Naive thymus-derived CD8-positive, alpha-beta T cell (primary cell): ENCODE measurements at regions not wholly inside any gene's neighbourhood (a gene's known extent, or its start where the extent isn't known, plus 50 kb on each side); places are given as distances from the start of the nearest gene placed in this dataset.
"Not testable (repeated sequence)": the region's sequence is repeated elsewhere in the genome, so short reads cannot be mapped to it uniquely, and the experiment has no call there.

ENCODE experiments used
- ATAC-seq, 2 donors: fragments of 150-1000 bp; cut with Tn5 transposase in 1 of 2; sonication (Bioruptor Pico), chemical (Tn5 transposase) in 1 of 2; 1 replicate in 1 of 2; 2 replicates in 1 of 2; pipeline ENCODE4 v1.10.0; 2021; ENCODE audit warnings: mild to moderate bottlenecking in 2 of 2, moderate library complexity in 2 of 2
- POLR2A ChIA-PET: fragments of 350-600 bp; sonication (Branson Sonifier 250); formaldehyde crosslinking; loops from one replicate; lab custom pipeline; 2021; ENCODE audit warnings: antibody characterized with exemption; lab: Charles Lee
- DNase-seq, 10 donors: peaks; one replicate each; pipeline versions ENCODE4 v3.0.0 to v3.0.0-alpha.2; 2020 to 2022
- H3K27ac Mint-ChIP-seq, 10 donors: one replicate each; pipeline ENCODE4 v1.8.0; 2020 to 2022; ENCODE audit warnings: mild to moderate bottlenecking in 10 of 10, mixed read lengths in 10 of 10, moderate library complexity in 4 of 10, inconsistent platforms in 1 of 10
- H3K27me3 Mint-ChIP-seq, 5 donors: one replicate each; pipeline ENCODE4 v1.8.0; 2021 to 2022; ENCODE audit warnings: mixed read lengths in 5 of 5
- H3K36me3 Mint-ChIP-seq, 3 donors: one replicate each; pipeline ENCODE4 v1.8.0; 2020 to 2022; ENCODE audit warnings: mixed read lengths in 3 of 3, mild to moderate bottlenecking in 2 of 3, inconsistent platforms in 1 of 3
- H3K4me1 Mint-ChIP-seq, 4 donors: one replicate each; pipeline ENCODE4 v1.8.0; 2021 to 2022; ENCODE audit warnings: mixed read lengths in 4 of 4
- H3K4me3 Mint-ChIP-seq, 10 donors: one replicate each; pipeline ENCODE4 v1.8.0; 2020 to 2022; ENCODE audit warnings: mild to moderate bottlenecking in 10 of 10, mixed read lengths in 10 of 10, moderate library complexity in 6 of 10, inconsistent platforms in 1 of 10
- H3K9me3 Mint-ChIP-seq, 9 donors: one replicate each; pipeline ENCODE4 v1.8.0; 2020 to 2022; ENCODE audit warnings: mixed read lengths in 9 of 9, mild to moderate bottlenecking in 3 of 9, inconsistent platforms in 1 of 9, moderate library complexity in 1 of 9

GRCh38 chr1:67916140-67916886 is 83.0 kb upstream of the GNG12 start:
- ATAC-seq (no peak), DNase-seq (no peak)
- H3K36me3 Mint-ChIP-seq, result no peaks in the 10 kb centered on the region
- H3K27ac Mint-ChIP-seq, result no peak overlapping the region
- no peaks in the 10 kb centered on the region for H3K4me1 Mint-ChIP-seq
- peaks cover 3 to 17% (median 4%) of the 10 kb centered on the region in 5 donors for H3K27me3 Mint-ChIP-seq
- no peak overlapping the region for H3K4me3 Mint-ChIP-seq
- H3K9me3 Mint-ChIP-seq, result peaks cover 0 to 9% (median 1%) of the 10 kb centered on the region in 9 donors
- POLR2A ChIA-PET, result no interaction called here

DNA sequence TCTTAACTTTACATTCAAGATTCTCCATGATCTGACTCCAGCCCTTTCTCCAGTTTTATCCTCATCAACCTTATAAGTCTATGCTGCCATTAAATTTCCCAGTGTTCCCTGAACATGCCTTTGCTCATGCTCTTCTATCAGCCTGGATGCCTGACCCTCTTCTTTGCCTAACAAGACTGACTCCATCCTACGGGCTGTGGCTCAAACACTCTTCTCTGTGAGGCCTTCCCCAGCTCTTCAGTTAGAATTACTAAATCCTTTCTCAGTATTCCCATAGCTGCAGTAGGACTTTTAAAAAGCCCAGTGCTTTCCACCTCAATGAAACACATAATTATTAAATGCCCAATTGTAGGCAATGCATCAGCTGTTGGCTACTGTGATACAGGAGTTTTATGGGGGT is 76.5 kb upstream of the GNG12 start:
- DNase-seq (no peak), ATAC-seq (no peak)
- H3K9me3 Mint-ChIP-seq, result peaks cover 0 to 20% (median 7%) of the 10 kb centered on the region in 9 donors
- H3K4me3 Mint-ChIP-seq, result no peak overlapping the region
- peaks cover 0 to 3% (median 0%) of the 10 kb centered on the region in 3 donors for H3K36me3 Mint-ChIP-seq
- peaks cover 7 to 36% (median 16%) of the 10 kb centered on the region in 5 donors for H3K27me3 Mint-ChIP-seq
- H3K27ac Mint-ChIP-seq, result no peak overlapping the region
- no peaks in the 10 kb centered on the region for H3K4me1 Mint-ChIP-seq
- POLR2A ChIA-PET, result no interaction called here

DNA sequence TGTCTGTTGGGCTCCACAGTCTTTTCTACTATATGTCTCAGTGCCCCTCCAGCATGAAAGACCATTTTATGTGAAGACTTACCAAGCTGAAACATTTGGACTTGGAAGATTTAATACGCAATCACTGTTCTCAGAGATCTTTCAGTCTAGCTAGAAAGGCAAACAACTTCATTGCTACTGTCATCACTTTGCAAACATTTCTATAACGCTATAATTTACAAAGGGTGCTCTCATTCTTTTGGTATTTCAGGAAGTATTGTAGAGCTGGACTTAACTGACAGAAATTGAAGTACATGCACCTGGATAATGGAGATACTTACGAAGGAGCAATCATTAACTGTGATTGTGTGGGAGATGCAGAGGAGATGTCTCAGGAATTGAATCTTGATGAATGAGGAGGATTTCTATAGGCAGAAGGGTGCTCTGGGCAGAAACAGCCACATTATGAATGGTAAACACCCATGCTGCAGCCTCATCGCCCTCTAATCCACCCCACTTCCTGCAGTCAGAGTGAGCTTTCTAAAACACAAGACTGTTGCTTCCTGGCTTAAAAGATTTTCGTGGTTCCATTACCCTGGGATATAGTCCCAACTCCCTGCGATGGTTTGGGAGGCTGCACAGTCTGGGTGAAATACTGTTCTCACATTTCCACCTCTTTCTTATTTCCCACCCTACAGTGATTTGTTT is 75.1 kb upstream of the GNG12 start:
- POLR2A ChIA-PET, result no interaction called here
- DNase-seq, result no peak
- H3K36me3 Mint-ChIP-seq, result peaks cover 0 to 3% (median 0%) of the 10 kb centered on the region in 3 donors
- H3K9me3 Mint-ChIP-seq, result peaks cover 0 to 28% (median 10%) of the 10 kb centered on the region in 9 donors
- no peak for ATAC-seq
- no peak overlapping the region for H3K27ac Mint-ChIP-seq
- H3K4me1 Mint-ChIP-seq, result no peaks in the 10 kb centered on the region
- peaks cover 7 to 36% (median 16%) of the 10 kb centered on the region in 5 donors for H3K27me3 Mint-ChIP-seq
- no peak overlapping the region for H3K4me3 Mint-ChIP-seq

- not testable (repeated sequence) for H3K4me1 Mint-ChIP-seq, H3K27ac Mint-ChIP-seq, H3K36me3 Mint-ChIP-seq, H3K4me3 Mint-ChIP-seq, ATAC-seq, DNase-seq
- POLR2A ChIA-PET, result interaction anchor here (0.6 kb wide), 1 partner anchor 87 kb away, joined by 4 read pairs; no protein-coding TSS in a partner anchor
- peaks cover 7 to 36% (median 16%) of the 10 kb centered on the region in 5 donors for H3K27me3 Mint-ChIP-seq
- peaks cover 0 to 34% (median 10%) of the 10 kb centered on the region in 9 donors for H3K9me3 Mint-ChIP-seq
These were observed 74.2 kb upstream of the GNG12 start for GRCh38 chr1:67907467-67907866.

DNA sequence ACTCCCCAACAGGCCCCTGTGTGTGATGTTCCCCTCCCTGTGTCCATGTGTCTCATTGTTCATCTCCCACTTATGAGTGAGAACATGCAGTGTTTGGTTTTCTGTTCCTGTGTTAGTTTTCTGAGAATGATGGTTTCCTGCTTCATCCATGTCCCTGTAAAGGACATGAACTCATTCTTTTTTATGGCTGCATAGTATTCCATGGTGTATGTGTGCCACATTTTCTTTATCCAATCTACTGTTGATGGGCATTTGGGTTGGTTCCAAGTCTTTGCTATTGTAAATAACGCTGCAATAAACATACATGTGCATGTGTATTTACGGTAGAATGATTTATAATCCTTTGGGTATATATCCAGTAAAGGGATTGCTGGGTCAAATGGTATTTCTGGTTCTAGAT is 72.7 kb upstream of the GNG12 start:
- H3K4me1 Mint-ChIP-seq, H3K27ac Mint-ChIP-seq, ATAC-seq, H3K4me3 Mint-ChIP-seq, POLR2A ChIA-PET, DNase-seq, H3K36me3 Mint-ChIP-seq: not testable (repeated sequence)
- H3K9me3 Mint-ChIP-seq, result peaks cover 0 to 47% (median 9%) of the 10 kb centered on the region in 9 donors
- H3K27me3 Mint-ChIP-seq, result peaks cover 6 to 36% (median 13%) of the 10 kb centered on the region in 5 donors

DNA sequence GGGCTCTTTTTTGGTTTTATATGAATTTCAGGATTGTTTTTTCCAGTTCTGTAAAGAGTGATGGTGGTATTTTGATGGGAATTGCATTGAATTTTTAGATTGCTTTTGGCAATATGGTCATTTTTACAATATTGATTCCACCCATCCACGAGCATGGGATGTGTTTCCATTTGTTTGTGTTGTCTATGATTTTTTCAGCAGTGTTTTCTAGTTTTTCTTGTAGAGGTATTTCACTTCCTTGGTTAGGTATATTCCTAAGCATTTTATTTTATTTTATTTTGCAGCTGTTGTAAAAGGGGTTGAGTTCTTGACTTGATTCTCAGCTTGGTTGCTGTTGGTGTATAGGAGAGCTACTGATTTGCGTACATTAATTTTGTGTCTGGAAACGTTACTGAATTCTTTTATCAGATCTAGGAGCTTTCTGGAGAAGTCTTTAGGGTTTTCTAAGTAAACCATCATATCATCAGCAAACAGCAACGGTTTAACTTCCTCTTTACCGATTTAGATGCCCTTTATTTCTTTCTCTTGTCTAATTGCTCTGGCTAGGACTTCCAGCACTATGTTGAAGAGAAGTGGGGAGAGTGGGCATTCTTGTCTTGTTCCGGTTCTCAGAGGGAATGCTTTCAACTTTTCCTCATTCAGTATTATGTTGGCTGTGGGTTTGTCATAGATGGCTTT is 69.4 kb upstream of the GNG12 start:
- ATAC-seq, POLR2A ChIA-PET, H3K4me3 Mint-ChIP-seq, H3K27ac Mint-ChIP-seq, H3K36me3 Mint-ChIP-seq, DNase-seq, H3K4me1 Mint-ChIP-seq: not testable (repeated sequence)
- Mint-ChIP-seq H3K9me3 (peaks cover 0 to 42% (median 12%) of the 10 kb centered on the region in 9 donors), H3K27me3 (peaks cover 4 to 27% (median 14%) of the 10 kb centered on the region in 5 donors)

DNA sequence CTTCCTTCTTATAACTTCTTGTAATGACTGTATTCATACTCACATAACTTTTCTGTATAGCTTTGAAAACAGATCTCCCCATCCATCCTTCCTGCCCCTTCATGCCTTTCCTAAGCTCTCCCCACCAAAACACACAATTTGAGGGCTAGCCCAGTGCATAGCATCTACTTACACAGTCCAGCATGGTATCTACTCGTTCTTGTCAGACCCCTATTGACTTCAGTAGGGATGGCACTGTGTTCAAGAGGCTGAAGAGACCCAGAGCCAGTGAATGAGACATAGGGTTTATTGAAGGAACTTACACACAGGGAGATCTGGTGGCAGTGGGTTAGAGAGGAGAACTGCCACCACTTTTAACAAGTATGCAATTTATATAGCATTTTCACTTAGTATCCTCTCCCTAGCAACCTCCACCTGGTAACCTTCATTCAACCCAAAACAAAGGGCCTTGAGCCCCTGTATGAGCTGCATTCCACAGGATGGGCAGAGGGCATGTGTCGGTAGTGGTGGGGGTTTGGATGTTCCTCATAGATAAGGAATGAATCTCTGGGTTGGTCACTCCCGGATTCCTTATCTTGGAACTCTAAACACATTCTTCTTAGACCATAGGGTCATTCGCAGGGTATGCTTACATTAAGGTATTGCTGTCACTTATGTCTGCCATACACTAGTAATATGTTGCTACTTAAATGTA is 64.9 kb upstream of the GNG12 start:
- Mint-ChIP-seq H3K4me3 (no peak overlapping the region), H3K9me3 (peaks cover 0 to 29% (median 7%) of the 10 kb centered on the region in 9 donors), H3K4me1 (no peaks in the 10 kb centered on the region), H3K36me3 (no peaks in the 10 kb centered on the region), H3K27ac (no peak overlapping the region), H3K27me3 (peaks cover 4 to 28% (median 20%) of the 10 kb centered on the region in 5 donors)
- DNase-seq (no peak), ATAC-seq (no peak)
- POLR2A ChIA-PET, result no interaction called here

DNA sequence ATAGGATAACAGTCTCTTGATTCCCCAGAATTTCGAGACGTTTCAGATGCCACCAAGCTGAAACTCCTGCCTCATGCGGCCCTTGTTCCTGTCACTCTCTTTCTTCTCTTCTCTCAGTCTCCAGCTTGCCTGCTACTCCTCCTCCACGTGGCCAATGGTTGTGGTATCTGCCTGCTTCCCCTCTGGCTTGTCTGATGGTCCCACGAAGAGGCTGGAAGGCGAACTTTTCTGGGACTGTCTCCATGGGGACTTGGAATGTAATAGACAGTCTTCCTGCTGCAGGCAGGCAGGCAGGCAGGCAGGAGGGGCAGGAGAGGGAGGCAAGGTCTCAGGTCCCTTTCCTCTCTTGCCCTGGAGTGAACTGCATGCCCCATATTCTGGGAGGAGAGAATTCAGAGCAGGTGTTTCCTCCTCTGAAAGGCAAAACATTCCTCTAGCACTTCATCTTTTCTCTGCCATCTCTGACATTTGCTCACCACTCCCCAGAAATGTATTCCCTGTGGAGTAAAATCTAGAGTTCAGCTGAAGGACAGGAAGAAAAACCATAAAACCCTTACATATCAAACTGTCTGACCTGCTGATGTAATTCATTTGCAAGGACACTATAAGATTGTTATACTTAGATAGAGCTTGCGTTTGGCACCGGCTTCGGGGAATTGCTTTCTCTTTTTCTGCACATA is 64.1 kb upstream of the GNG12 start:
- Mint-ChIP-seq H3K27ac (no peak overlapping the region), H3K36me3 (no peaks in the 10 kb centered on the region), H3K4me3 (no peak overlapping the region), H3K4me1 (no peaks in the 10 kb centered on the region), H3K9me3 (peaks cover 0 to 22% (median 6%) of the 10 kb centered on the region in 9 donors), H3K27me3 (peaks cover 4 to 33% (median 22%) of the 10 kb centered on the region in 5 donors)
- POLR2A ChIA-PET, result no interaction called here
- ATAC-seq (no peak), DNase-seq (no peak)

DNA sequence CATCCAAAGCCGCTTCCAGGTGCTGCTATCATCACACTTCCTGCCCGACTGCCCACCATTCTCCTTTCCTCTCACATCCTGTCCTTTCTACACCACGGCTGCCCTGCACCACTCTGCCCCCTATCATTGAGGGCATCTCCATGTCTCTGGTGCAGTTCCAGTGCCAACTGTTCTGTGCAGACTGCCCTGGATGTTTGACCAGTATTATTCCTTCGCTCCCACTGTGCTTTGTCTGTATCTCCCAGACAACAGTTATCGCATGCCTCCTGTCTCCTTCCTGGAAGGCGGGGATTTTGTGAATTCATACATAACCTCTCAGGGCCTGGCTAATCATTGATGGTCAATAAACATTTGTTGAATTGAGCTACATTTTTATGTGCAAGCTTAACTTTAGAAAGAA is 63.6 kb upstream of the GNG12 start:
- H3K27ac Mint-ChIP-seq, result no peak overlapping the region
- DNase-seq (no peak), ATAC-seq (no peak)
- peaks cover 0 to 16% (median 5%) of the 10 kb centered on the region in 9 donors for H3K9me3 Mint-ChIP-seq
- peaks cover 4 to 34% (median 24%) of the 10 kb centered on the region in 5 donors for H3K27me3 Mint-ChIP-seq
- POLR2A ChIA-PET, result no interaction called here
- H3K4me1 Mint-ChIP-seq, result no peaks in the 10 kb centered on the region
- H3K36me3 Mint-ChIP-seq, result no peaks in the 10 kb centered on the region
- H3K4me3 Mint-ChIP-seq, result no peak overlapping the region

- POLR2A ChIA-PET, result no interaction called here
- Mint-ChIP-seq H3K27ac (no peak overlapping the region), H3K4me1 (no peaks in the 10 kb centered on the region), H3K36me3 (no peaks in the 10 kb centered on the region), H3K27me3 (peaks cover 7 to 41% (median 35%) of the 10 kb centered on the region in 5 donors), H3K4me3 (no peak overlapping the region), H3K9me3 (peaks cover 0 to 10% (median 4%) of the 10 kb centered on the region in 9 donors)
- DNase-seq (no peak), ATAC-seq (no peak)
These were observed 61.9 kb upstream of the GNG12 start for GRCh38 chr1:67894981-67895735.

DNA sequence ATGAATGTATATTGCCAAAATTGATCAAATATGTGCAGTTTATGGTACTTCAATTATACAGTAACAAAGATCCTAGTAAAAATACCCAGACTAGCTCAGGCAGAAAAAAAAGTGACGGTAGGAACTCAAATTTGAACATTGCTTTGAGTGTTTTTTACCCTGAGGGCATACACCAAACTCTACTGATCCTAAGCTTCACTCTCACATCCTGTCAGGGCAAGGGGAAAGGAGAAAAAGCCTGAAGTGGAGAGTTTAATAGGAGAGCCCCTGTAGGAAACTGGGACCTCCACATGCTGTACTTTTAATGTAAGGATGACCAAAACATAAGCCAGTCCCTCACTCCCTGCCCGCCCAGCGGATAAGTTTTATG is 59.8 kb upstream of the GNG12 start:
- DNase-seq (no peak), ATAC-seq (no peak)
- Mint-ChIP-seq H3K27me3 (peaks cover 6 to 38% (median 33%) of the 10 kb centered on the region in 5 donors), H3K36me3 (no peaks in the 10 kb centered on the region), H3K27ac (no peak overlapping the region), H3K4me1 (no peaks in the 10 kb centered on the region), H3K4me3 (no peak overlapping the region), H3K9me3 (peaks cover 0 to 10% (median 0%) of the 10 kb centered on the region in 9 donors)
- POLR2A ChIA-PET, result no interaction called here
